Activated CD4-positive, alpha-beta T cell treated with anti-CD3 and anti-CD28 coated beads, Interleukin-2, amount 10 ng/mL, durations not matched to agents 7 days and 5 days (primary cell): ENCODE measurements at regions not wholly inside any gene's neighbourhood (a gene's known extent, or its start where the extent isn't known, plus 50 kb on each side); places are given as distances from the start of the nearest gene placed in this dataset.
"Not testable (repeated sequence)": the region's sequence is repeated elsewhere in the genome, so short reads cannot be mapped to it uniquely, and the experiment has no call there.

Experiments used
- CTCF ChIA-PET: fragments of 350-600 bp; sonication (Branson Sonifier 250); formaldehyde crosslinking; loops from one replicate; lab custom pipeline; 2021; ENCODE audit warnings: antibody characterized with exemption; lab: Charles Lee
- POLR2A ChIA-PET: fragments of 350-600 bp; sonication (Branson Sonifier 250); formaldehyde crosslinking; loops from one replicate; lab custom pipeline; 2021; ENCODE audit warnings: antibody characterized with exemption; lab: Charles Lee
- DNase-seq: peaks from one replicate; pipeline ENCODE4 v3.0.0-alpha.2; 2020
- H3K27ac Mint-ChIP-seq: one replicate; pipeline ENCODE4 v1.8.0; 2021; ENCODE audit warnings: mild to moderate bottlenecking, moderate library complexity, mixed read lengths
- H3K27me3 Mint-ChIP-seq: one replicate; pipeline ENCODE4 v1.8.0; 2021; ENCODE audit warnings: mixed read lengths
- H3K36me3 Mint-ChIP-seq: one replicate; pipeline ENCODE4 v1.8.0; 2021; ENCODE audit warnings: low read depth, mixed read lengths
- H3K4me1 Mint-ChIP-seq: one replicate; pipeline ENCODE4 v1.8.0; 2021; ENCODE audit warnings: mixed read lengths
- H3K4me3 Mint-ChIP-seq: one replicate; pipeline ENCODE4 v1.8.0; 2021; ENCODE audit warnings: mild to moderate bottlenecking, moderate library complexity, mixed read lengths
- H3K9me3 Mint-ChIP-seq: one replicate; pipeline ENCODE4 v1.8.0; 2021; ENCODE audit warnings: mixed read lengths

GRCh38 chr13:62760724-62761123, 1345.1 kb upstream of the PCDH20 start:
- ChIA-PET POLR2A (no interaction called here), CTCF (no interaction called here)
- H3K4me3 Mint-ChIP-seq: no peak overlapping the region
- H3K27me3 Mint-ChIP-seq: no peaks in the 10 kb centered on the region
- H3K27ac Mint-ChIP-seq: no peak overlapping the region
- no peak for DNase-seq
- H3K36me3 Mint-ChIP-seq: no peaks in the 10 kb centered on the region
- H3K9me3 Mint-ChIP-seq: peaks cover 4% of the 10 kb centered on the region
- H3K4me1 Mint-ChIP-seq: no peaks in the 10 kb centered on the region

GRCh38 chr13:62747629-62748028, 1332.0 kb upstream of the PCDH20 start:
- Mint-ChIP-seq H3K27ac (no peak overlapping the region), H3K4me1 (no peaks in the 10 kb centered on the region), H3K4me3 (no peak overlapping the region), H3K36me3 (no peaks in the 10 kb centered on the region), H3K27me3 (no peaks in the 10 kb centered on the region), H3K9me3 (no peaks in the 10 kb centered on the region)
- CTCF ChIA-PET: no interaction called here
- DNase-seq: no peak
- POLR2A ChIA-PET: no interaction called here

- CTCF ChIA-PET: no interaction called here
- Mint-ChIP-seq H3K27ac (no peak overlapping the region), H3K9me3 (no peaks in the 10 kb centered on the region), H3K4me3 (no peak overlapping the region), H3K4me1 (no peaks in the 10 kb centered on the region), H3K36me3 (no peaks in the 10 kb centered on the region), H3K27me3 (no peaks in the 10 kb centered on the region)
- POLR2A ChIA-PET: no interaction called here
- DNase-seq: no peak
Observed at GRCh38 chr13:62747152-62747551, 1331.5 kb upstream of the PCDH20 start.

DNA sequence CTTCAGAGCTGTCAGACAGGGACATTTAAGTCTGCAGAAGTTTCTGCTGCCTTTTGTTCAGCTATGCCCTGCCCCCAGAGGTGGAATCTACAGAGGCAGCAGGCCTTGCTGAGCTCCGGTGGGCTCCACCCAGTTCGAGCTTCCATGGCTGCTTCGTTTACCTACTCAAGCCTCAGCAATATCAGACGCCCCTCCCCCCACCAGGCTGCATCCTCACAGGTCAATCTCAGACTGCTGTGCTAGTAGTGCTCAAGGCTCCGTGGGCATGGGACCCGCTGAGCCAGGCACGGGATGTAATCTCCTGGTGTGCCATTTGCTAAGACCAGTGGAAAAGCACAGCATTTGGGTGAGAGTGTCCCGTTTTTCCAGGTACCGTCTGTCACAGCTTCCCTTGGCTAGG, 1314.1 kb upstream of the PCDH20 start:
- H3K4me1 Mint-ChIP-seq, H3K36me3 Mint-ChIP-seq, H3K4me3 Mint-ChIP-seq, H3K27me3 Mint-ChIP-seq, POLR2A ChIA-PET, DNase-seq, H3K27ac Mint-ChIP-seq, CTCF ChIA-PET: not testable (repeated sequence)
- H3K9me3 Mint-ChIP-seq: peaks cover 13% of the 10 kb centered on the region

- ChIA-PET CTCF (no interaction called here), POLR2A (no interaction called here)
- no peak overlapping the region for H3K27ac Mint-ChIP-seq
- no peak for DNase-seq
- H3K9me3 Mint-ChIP-seq: no peaks in the 10 kb centered on the region
- no peaks in the 10 kb centered on the region for H3K36me3 Mint-ChIP-seq
- H3K4me3 Mint-ChIP-seq: no peak overlapping the region
- H3K27me3 Mint-ChIP-seq: no peaks in the 10 kb centered on the region
- no peaks in the 10 kb centered on the region for H3K4me1 Mint-ChIP-seq
Observed at GRCh38 chr13:62721893-62722292, 1306.2 kb upstream of the PCDH20 start.

DNA sequence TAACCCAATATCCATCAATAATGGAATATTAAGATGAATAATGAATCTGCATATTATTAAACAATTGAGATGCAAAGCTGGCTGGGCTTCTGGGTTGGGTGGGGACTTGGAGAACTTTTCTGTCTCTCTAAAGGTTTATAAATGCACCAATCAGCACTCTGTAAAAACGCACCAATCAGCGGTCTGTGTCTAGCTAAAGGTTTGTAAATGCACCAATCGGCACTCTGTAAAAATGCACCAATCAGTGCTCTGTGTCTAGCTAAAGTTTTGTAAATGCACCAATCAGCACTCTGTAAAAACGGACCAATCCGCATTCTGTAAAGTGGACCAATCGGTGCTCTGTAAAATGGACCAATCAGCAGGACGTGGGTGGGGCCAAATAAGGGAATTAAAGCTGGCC, 1296.3 kb upstream of the PCDH20 start:
- H3K4me3 Mint-ChIP-seq, POLR2A ChIA-PET, H3K27me3 Mint-ChIP-seq, CTCF ChIA-PET, DNase-seq, H3K9me3 Mint-ChIP-seq, H3K27ac Mint-ChIP-seq, H3K36me3 Mint-ChIP-seq, H3K4me1 Mint-ChIP-seq: not testable (repeated sequence)

- Mint-ChIP-seq H3K9me3 (peaks cover 8% of the 10 kb centered on the region), H3K4me1 (no peaks in the 10 kb centered on the region), H3K36me3 (no peaks in the 10 kb centered on the region), H3K4me3 (no peak overlapping the region), H3K27me3 (no peaks in the 10 kb centered on the region), H3K27ac (no peak overlapping the region)
- DNase-seq: no peak
- CTCF ChIA-PET: no interaction called here
- POLR2A ChIA-PET: no interaction called here
Observed at GRCh38 chr13:62710787-62711186, 1295.1 kb upstream of the PCDH20 start.

GRCh38 chr13:62706048-62706447, 1290.4 kb upstream of the PCDH20 start:
- no peak overlapping the region for H3K27ac Mint-ChIP-seq
- CTCF ChIA-PET: no interaction called here

DNA sequence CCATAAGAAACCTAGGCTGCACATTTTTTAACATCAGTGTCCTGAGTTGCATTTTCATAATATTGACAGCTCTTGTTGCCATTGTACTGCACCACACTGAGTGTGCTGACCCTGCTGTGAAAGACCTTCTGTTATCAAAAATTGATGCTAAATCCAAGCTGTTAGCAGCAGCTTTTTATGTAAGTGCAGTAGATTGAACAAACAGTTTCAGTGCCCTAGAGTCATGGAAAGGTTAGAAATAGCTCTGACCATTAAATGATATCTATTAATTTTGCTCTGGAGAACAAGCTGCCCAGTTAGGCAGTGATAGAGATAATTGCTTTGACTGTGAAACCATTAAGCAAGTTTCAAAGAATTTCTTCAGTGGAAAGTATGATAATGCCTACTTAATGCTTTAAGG, 1289.2 kb upstream of the PCDH20 start:
- POLR2A ChIA-PET: no interaction called here
- CTCF ChIA-PET: no interaction called here
- Mint-ChIP-seq H3K4me1 (no peaks in the 10 kb centered on the region), H3K4me3 (no peak overlapping the region), H3K27me3 (no peaks in the 10 kb centered on the region), H3K9me3 (peaks cover 3% of the 10 kb centered on the region), H3K36me3 (no peaks in the 10 kb centered on the region), H3K27ac (no peak overlapping the region)
- no peak for DNase-seq

More at GRCh38 chr13:62706048-62706447, 1290.4 kb upstream of the PCDH20 start:
- no peak for DNase-seq
- Mint-ChIP-seq H3K4me3 (no peak overlapping the region), H3K36me3 (no peaks in the 10 kb centered on the region), H3K4me1 (no peaks in the 10 kb centered on the region), H3K9me3 (peaks cover 3% of the 10 kb centered on the region), H3K27me3 (no peaks in the 10 kb centered on the region)
- POLR2A ChIA-PET: no interaction called here

GRCh38 chr13:62702502-62702901, 1286.9 kb upstream of the PCDH20 start:
- CTCF ChIA-PET: no interaction called here
- POLR2A ChIA-PET: no interaction called here
- no peak for DNase-seq
- Mint-ChIP-seq H3K9me3 (no peaks in the 10 kb centered on the region), H3K4me3 (no peak overlapping the region), H3K27me3 (no peaks in the 10 kb centered on the region), H3K36me3 (no peaks in the 10 kb centered on the region), H3K27ac (no peak overlapping the region), H3K4me1 (no peaks in the 10 kb centered on the region)

DNA sequence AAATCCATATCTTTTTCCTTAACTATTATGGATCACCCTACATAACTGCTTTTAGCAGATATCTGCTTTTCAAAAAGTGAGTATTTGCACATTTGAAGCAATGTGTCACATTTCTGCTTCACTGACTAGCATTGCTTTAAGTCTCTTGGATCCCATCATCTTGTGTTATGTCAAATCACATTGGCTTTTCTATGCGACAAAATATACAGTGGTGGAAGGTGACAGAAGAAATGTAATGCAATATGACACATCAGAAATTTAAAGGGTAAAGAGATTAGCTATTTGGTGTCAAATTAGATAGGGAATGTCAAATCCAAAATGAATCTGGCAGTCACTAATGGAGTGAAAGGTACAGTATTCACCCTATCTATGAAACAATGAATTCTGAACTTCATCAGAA, 1282.1 kb upstream of the PCDH20 start:
- no peak overlapping the region for H3K4me3 Mint-ChIP-seq
- H3K9me3 Mint-ChIP-seq: peaks cover 5% of the 10 kb centered on the region
- ChIA-PET POLR2A (no interaction called here), CTCF (no interaction called here)
- H3K36me3 Mint-ChIP-seq: no peaks in the 10 kb centered on the region
- H3K4me1 Mint-ChIP-seq: no peaks in the 10 kb centered on the region
- no peaks in the 10 kb centered on the region for H3K27me3 Mint-ChIP-seq
- H3K27ac Mint-ChIP-seq: no peak overlapping the region
- no peak for DNase-seq

DNA sequence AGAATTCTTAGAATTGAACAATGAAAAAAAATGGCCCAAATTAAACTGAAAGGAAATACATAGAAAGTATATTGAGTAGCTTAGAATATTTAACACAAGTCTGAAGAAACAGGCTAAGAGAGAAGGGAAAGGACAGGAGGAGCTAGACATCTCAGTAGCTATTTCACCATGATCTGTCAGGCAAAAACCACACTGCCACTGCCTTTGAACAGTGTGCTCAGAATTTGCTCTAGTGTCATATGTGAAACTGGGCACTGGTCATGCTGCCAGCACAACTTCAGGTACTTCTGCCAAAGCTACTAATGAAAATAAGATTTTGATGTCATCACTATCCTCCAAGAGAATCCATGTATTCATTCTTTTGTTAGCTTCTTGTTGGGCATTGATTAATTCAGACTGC, 1280.8 kb upstream of the PCDH20 start:
- POLR2A ChIA-PET: no interaction called here
- CTCF ChIA-PET: no interaction called here
- H3K27ac Mint-ChIP-seq: no peak overlapping the region
- H3K36me3 Mint-ChIP-seq: no peaks in the 10 kb centered on the region
- no peak overlapping the region for H3K4me3 Mint-ChIP-seq
- H3K9me3 Mint-ChIP-seq: peaks cover 5% of the 10 kb centered on the region
- no peaks in the 10 kb centered on the region for H3K27me3 Mint-ChIP-seq
- DNase-seq: no peak
- H3K4me1 Mint-ChIP-seq: no peaks in the 10 kb centered on the region

- Mint-ChIP-seq H3K9me3 (no peaks in the 10 kb centered on the region), H3K27ac (no peak overlapping the region), H3K4me3 (no peak overlapping the region), H3K4me1 (no peaks in the 10 kb centered on the region), H3K27me3 (no peaks in the 10 kb centered on the region), H3K36me3 (no peaks in the 10 kb centered on the region)
- POLR2A ChIA-PET: no interaction called here
- CTCF ChIA-PET: no interaction called here
- DNase-seq: no peak
Observed at GRCh38 chr13:62687732-62688131, 1272.1 kb upstream of the PCDH20 start.

DNA sequence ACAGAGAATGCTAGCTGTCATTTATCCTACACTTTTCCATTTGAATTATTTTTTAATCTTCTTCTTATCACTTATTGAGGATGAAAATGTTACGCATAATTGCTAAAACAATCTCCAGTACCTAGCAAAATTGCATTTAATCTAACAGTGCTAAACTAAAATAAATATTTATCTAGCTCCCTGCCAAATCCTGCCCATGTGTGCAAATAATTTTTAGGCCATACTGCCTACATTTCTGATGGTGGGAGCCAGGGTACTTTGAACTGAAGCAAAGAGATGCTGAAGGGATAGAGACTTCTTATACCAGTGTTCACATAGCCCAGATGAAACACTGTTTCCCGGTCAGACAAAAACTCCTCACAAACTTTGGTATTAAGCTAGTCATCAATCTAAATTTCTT, 1268.7 kb upstream of the PCDH20 start:
- Mint-ChIP-seq H3K27ac (no peak overlapping the region), H3K27me3 (no peaks in the 10 kb centered on the region), H3K36me3 (no peaks in the 10 kb centered on the region), H3K9me3 (no peaks in the 10 kb centered on the region), H3K4me3 (no peak overlapping the region), H3K4me1 (no peaks in the 10 kb centered on the region)
- POLR2A ChIA-PET: no interaction called here
- no peak for DNase-seq
- CTCF ChIA-PET: interaction anchor here (0.7 kb wide), 1 partner anchor 140 kb away, joined by 3 read pairs; no protein-coding TSS in a partner anchor
